GM19467 (cell line): ENCODE measurements at regions not wholly inside any gene's neighbourhood (a gene's known extent, or its start where the extent isn't known, plus 50 kb on each side); places are given as distances from the start of the nearest gene placed in this dataset.
"Not testable (repeated sequence)": the region's sequence is repeated elsewhere in the genome, so short reads cannot be mapped to it uniquely, and the experiment has no call there.

Experiments used
- ATAC-seq: cut with Tn5 transposase; IDR thresholded peaks from one replicate; pipeline ENCODE4 v1.9.1; 2021; ENCODE audit warnings: mild to moderate bottlenecking, moderate library complexity; ENCODE audit not compliant: unreplicated experiment

DNA sequence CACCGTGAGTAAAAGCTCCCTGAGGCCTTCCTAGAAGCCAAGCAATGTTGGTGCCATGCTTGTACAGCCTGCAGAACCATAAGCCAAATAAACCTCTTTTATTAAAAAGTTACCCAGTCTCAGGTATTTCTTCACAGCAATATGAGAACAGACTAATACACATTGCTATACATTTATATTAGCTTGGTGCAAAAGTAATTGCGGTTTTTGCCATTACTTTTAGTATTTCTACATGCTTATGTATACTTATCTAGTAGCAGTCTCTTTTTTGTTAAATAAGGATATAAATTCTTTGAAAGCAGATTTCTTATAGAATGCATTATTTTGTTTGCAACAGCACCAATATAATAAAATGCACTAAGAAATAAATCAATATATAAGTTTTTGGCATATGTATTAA is 619.6 kb downstream of the FSCB start:
- ATAC-seq: no peak

DNA sequence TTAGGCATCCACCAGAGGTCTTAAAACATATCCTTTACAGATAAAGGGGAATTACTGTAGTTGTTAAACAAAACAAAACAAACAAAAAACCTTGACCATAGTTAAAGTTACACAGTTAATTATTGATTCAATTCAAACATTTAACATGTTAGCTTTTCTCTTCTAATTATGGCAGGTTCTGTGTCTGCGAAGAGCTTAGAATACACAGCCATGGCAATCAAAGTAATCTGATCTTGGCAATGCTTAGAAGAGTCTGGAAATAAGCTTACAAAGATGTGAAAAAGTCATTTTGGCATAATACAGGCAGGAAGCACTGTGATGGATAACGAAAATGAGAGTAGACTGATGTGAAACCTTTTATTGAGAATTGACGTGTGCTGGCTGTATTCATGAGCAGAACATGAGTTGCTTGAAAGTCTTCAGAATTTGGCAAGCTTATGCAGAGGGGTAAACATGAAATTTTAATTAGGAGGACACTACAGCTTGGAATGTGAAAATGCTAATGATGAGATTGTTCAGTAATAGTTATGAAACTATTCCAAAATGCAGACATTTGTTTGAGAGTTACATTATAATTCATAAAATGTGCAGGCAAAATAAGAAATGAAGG is 629.6 kb downstream of the FSCB start:
- ATAC-seq: no peak

DNA sequence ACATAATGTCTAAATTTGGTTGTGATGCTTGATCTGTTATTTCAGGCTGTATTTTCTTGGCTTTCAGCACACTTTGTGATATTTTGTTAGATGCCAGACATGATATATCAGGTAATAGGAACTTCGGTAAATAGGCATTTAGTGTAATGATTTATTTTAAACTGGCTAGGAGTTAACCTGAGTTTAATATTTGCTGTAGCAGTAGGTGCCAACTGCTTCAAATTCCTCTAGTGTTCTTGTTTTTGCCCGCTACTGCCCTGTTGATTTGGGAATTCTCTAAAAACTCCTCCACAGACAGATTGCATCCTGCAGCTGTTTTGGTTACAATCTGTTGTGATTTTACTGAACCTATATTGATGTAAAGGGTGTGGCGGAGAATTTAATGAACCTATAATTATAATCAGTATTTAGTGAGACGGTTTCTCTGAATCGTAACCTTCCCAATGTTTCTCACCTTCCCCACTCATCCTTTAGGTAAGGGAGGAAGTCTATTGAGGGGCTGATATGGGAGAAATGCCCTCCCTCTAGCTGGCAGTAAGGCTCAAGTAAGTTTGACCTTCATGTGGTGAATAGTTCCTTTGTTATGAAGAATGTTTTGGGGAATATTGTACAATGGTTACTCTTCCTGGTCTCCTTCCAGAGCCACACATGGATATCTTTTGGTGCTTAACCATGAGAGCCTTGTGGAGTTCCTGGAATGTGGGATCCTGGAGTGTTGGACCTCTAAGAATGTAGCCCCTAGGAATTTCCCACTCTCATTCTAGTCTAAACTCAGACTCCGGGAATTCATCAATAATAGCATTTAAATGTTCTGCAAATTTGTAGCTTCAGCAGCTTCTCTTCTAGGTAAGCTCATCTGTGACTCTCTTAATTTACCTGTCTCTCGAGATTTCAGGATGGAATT is 634.1 kb downstream of the FSCB start:
- ATAC-seq: no peak

DNA sequence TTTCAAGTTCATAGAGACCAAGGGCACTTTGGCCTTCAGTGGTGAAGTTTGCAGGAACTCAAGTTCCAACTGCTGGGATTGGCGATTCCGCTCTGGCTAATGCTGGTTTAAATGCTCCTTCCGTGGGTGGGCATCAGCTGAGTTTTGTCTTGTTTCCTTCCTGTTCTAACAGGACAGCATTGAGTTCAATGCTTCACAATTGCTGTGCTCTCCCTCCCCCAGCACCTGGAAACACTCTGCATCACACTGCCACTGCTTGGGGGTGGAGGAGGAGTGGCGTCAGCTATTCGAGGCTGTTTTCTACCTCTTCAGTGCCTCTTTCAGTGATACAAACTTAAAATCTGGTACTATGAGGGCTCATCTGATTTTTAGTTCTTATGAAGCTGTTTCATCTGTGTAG is 634.9 kb downstream of the FSCB start:
- no peak for ATAC-seq

DNA sequence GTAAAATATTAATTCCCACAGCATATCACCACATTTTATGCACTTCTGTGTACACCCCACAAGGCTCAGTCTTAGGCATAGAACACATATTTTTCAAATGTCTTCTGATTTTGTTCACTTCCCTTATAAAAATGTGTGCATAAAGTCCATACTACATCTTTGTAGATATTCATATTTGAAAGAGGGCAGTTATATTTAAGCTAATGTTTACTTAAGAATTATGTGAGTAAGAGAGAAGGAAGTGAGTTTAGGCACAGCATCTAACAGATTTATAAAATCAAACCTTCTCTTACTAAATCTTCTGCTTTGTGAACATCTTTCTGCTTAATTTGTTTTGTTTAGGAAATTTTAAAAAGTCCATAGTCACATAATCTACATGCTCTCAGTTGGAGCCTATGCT is 648.1 kb downstream of the FSCB start:
- no peak for ATAC-seq

DNA sequence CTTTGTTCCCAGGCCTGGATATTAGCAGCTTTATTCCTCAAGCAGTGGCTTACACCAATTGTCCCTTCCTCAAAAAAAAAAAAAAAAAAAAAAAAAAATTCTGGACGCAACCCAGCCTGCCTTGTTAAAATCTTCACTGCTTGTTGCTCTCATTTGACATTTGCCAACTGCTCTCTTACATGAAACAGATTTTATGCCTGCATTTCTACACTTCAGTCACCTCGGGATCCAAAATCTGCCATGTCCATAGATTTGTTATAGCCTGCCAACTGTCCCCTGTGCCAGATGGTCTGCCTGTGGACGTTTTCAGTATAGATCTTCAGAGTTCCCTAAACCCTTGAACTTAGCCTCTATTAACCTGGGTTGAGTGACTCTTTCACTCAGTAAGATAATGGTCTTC is 651.5 kb downstream of the FSCB start:
- ATAC-seq: no peak

DNA sequence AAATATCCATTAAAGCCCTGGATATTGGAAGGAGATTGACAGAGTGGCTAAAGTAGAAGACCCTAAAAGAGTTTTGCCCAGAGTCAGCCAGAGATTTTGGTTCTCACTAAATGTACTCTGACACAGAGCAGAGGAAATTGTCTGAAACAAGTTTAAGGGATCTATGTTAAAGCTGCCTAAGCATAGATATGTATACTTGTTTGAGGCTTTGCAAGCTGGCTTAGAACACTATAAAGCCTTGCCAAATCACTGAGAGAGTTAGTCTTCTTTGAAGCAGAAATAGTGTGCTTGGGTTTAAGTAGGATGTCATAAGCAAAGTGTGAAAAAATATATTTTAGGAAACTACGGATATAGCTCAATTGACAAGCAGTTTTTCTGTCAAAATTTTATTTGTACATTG is 653.5 kb downstream of the FSCB start:
- no peak for ATAC-seq

DNA sequence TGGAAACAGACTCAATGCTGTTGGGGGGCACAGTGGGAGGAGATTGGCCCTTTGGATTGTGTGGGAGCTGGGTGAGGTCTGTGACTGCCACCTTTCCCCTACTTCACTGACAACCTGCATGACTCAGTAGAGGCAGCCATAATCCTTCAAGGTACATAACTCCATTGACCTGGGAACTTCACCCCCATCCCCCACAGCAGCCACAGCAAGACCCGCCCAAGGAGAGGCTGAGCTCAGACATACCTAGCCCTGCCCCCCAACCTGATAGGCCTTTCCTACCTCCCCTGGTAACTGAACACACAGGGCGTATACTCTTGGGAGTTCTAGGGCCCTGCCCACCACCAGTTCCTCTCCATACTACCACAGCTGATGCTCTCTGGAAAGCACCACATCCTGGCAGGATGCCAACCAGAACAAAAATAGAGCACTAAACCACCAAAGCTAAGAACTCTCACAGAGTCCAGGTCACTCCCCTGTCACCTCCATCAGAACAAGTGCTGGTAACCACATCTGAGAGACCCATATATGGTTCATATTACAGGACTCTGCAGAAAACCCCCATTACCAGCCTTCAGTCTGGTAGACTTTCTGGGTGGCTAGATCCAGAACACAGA is 703.9 kb downstream of the FSCB start:
- ATAC-seq: no peak

DNA sequence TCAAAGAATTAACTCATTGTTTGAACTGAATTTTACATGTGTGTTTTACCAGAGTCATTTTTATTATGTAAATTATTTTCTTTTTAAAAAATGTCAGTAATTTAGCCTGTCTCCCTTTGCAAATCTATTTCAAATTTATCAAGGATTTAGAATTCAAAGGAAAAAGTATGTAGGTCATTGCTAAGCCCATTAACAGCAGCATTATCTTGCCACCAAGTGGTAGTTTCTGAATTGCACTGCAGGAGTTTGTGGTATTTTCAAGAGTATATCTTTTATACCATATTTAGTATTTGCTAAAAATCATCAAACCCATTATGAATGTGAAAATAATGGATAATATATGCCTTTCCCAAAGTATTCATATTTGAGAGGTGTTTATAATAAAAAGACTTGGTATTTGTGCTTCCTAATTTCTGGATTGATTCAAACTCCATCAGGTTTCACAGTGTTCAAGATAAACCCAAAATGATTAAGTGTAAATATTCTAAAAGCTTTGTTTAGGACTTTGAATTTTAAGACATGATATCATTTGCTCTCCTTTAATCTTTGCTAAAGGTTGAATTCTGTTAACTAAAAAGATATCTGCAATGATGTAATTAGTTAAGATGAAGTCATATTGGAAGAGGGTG is 711.4 kb downstream of the FSCB start:
- no peak for ATAC-seq

DNA sequence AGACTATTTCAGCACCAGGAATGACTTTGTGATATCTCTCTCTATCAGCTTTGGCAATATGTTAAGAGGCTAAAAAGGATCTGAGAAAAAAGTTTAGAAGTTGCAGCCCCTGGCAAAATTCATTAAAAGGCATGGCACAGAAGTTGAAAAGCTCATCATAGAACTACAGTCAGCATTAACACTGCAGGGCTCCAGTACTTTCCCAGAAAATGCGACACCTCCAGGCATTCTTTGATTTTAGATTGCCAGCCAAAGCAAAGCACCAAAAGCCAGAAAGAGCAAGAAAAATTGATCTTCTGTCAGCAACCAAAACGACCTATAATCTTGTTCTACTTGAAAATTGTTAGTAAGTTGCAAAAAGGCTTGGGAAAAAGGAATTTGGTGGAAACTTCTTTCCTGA is 713.5 kb downstream of the FSCB start:
- ATAC-seq: no peak

DNA sequence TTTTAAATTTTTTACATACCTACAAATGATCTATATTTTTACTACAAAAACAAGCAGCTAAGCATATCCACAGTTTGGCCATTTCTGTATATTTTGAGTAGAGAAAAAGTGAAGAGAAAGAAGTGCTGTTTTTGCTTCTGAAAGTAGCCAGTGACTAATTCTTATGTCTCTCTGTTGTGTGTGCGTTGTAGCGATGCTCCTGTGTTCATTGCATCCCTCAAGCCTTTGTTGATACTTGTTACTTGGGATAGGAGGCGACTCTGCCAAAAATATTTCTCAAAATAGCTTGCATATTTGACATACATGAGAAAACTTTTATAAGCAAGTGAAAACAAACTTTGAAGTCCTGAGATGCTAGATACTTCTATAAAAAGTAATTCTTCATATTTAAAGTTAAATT is 714.1 kb downstream of the FSCB start:
- no peak for ATAC-seq

DNA sequence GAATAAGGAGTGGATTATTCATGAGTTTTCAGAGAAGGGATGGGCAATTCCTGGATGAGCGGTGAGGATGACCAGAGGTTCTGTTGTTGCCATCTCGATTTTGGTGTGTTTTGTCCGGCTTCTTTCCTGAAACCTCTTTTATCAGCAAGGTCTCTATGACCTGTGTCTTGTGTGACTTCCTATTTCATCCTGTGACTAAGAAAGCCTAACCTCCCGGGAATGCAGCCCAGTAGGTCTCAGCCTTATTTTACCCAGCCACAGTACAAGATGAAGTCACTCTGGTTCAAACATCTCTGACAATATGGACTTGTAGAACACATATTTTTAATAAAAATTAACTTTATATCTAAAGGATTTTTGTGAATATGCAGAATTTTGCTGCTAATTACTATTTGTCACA is 716.4 kb downstream of the FSCB start:
- ATAC-seq: no peak

DNA sequence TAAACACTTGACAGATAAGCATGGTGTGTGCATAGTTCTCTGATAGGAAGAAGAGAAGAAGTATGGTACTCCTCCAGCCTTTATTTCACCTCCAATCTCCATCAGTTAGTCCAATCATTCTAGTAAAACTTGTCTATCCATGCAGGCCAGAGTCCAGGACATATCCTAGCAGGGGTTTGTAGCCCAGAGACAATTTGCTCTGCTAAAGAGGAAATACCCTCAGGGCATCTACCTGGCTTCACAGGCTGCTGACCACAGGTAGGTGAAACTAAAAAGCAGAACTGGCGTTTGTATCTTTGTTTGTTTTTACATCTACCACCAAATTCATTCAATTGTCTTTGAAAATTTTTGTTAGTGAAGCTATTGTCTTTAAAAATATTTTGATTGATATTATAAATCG is 717.6 kb downstream of the FSCB start:
- ATAC-seq: no peak

DNA sequence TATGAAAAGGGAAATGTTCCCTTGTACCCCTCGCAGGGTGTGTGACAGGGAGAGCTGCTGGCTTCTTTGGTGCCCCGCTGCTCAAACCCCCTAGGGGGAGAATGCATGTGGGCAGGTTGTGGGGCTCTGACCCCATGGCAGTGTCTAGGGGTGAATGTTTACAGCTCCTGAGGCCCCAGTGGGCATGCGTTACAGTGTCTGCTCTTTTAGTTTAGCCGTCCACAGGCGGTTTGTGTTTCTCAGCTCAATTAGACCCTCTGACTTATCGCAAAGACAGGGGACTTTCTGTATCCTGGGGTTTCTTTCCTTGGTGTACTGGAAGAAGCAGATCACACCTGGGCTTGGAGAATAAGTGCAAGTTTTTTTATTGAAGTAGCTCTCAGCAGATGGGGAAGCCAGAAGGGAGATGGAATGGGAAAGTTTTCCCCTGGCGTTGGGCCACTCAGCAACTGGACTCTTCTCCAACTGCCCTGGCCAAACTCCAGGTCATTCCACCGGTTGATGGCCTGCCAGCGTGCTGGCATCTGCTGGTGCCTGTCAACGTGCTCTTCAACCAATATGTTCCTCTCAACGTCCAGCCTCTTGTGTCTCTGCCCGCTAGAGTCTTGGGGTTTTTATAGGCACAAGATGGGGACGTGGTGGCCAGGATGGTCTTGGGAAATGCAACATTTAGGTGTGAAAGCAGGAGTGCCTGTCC is 720.9 kb downstream of the FSCB start:
- no peak for ATAC-seq

DNA sequence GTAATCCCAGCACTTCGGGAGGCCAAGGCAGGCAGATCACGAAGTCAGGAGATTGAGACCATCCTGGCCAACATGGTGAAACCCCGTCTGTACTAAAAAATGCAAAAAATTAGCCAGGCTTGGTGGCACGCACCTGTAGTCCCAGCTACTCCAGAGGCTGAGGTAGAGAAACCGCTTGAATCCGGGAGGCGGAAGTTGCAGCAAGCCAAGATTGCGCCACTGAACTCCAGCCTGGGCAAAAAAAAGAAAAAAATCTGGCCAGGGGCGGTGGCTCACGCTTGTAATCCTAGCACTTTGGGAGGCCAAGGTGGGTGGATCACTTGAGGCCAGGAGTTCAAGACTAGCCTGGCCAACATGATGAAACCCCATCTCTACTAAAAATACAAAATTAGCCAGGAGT is 722.7 kb downstream of the FSCB start:
- ATAC-seq: not testable (repeated sequence)

DNA sequence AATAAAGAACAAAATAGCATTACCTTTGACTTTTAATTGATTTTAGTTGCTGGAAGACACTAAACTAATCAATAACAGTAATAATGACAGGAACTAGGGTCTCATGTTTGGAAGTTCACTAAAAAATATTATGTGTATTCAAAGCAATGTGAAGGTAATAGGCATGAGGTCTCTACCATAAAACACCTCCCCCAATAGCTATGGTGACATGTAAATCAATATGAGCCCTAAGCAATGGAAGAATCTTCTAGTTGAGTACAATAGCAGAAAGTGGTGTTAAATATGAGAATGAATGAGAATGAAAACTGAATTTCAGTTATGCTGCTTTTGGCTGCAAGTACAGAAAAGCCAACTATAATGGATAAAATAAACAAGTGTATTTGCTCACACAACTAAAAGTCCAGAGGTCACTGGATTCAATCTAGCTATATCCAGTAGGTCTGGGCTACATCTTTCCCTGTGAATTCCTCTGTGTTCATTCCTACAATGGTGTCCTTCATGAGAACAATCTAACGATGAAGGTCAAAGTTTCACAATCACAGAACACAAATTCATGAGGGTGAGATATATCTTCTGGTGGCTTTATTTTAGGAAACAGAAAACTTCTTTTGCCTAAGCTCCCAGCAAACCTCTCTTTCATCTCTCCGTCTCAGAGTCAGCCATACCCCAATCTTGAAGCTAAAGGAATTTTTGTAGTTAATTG is 728.0 kb downstream of the FSCB start:
- no peak for ATAC-seq

DNA sequence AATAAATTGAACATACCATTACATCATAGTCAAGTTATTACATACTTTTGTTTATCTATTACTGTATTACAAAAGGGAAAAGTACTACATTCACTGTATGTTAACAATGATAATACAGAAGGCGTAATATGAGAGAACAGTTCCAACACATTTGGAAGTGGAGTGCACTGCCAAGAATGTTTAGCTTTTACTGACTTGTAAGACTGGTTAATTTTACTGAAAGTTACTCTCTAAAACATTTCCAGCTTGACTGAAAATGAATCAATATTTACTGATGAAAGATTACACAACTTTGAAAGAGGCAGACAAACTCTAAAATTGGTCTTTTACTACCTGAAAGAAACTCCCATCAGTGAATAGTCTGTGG is 728.5 kb downstream of the FSCB start:
- no peak for ATAC-seq

DNA sequence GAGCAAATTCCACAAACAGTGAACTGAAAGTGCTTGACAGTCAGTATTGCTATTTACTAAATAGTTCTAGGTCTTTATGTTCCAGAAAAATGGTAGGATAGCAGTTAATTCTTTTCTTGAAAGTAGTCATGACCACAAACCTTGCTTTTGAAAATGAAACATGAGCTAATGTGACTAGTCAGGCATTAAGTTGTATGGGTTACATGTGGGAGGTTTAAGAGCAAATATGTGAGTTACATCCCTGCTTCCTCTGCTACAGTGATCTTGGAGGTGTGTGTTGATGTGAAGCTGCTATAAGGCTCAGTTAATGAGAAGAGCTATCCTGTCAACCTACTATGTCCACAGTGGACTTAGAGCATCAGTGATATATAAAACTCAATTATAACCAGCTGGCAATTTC is 741.6 kb downstream of the FSCB start:
- ATAC-seq: no peak

DNA sequence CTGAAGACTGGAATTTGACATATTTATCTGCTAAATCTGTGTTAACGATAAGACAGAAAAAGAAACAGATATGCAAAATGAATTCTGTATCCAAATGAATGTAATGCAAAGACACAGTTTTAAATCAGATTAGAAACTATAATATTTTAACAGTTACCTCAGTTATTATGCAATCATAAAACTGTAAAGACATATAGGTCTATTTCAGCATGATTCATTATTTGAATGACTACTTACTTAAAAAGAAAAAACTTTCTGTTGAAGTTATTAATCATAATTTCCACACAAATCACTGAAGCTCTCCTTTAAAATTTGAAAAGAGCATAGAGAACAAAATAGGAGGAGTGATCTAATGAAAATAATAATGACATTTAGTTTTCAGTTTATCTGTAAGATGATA is 742.6 kb downstream of the FSCB start:
- ATAC-seq: no peak

DNA sequence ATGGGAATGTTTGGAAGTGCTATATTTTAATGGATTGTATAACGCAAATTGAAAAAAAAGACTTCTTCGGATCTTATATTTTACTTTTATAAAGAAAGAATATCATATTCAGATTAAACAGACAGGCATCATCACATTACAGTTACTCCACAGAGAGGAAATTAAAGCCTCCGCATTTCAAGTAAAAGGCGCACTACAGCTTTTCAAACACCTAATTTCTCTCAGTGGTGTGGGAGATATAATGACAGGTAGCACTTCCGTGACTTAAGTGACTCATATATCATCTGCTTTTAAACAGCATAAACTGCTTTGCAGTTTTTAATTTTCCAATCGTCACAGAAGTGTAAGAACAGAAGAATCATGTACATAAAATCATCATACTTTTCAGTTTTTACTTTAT is 751.4 kb downstream of the FSCB start:
- ATAC-seq: no peak

DNA sequence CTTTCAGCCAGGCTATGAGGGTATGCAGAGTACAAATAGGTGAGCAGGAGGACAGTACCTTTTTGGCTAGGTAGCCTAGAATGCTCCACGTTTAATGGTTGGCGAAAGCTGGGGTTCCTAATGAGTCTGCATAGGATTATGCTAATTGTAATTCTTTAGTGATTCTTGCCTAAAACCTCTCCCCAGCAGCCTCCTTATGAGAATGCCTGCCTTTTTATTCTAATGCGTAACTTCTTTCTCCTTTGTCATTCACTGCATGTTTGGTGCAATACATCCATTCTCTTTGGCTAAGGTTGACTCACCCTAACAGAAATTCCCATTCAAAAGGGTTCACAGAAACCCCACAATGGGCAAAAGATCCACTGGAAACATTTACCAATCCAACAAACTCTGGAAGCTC is 752.2 kb downstream of the FSCB start:
- no peak for ATAC-seq
